GM18951 (cell line): ENCODE measurements at regions not wholly inside any gene's neighbourhood (a gene's known extent, or its start where the extent isn't known, plus 50 kb on each side); places are given as distances from the start of the nearest gene placed in this dataset.

ENCODE experiments used
- POLR2A ChIP-seq: IDR thresholded peaks from 4 replicates; pipeline ENCODE4 v1.6.1; 2011; ENCODE audit warnings: mild to moderate bottlenecking; ENCODE audit not compliant: insufficient read length, insufficient read depth; ENCODE audit errors: extremely low read depth
- in situ Hi-C: fragments of 300-500 bp; cut with MboI; formaldehyde crosslinking; loops from one replicate; pipeline ENCODE4 v1.12.0; 2022; ENCODE audit warnings: low sequenced_read_pairs, mixed read lengths, inconsistent platforms; ENCODE audit not compliant: unreplicated experiment

- TF ChIP-seq POLR2A, result no peak
- in situ Hi-C loops, result no loop called here
These were observed 166.9 kb upstream of the UMPS start for GRCh38 chr3:124563376-124563775.

DNA sequence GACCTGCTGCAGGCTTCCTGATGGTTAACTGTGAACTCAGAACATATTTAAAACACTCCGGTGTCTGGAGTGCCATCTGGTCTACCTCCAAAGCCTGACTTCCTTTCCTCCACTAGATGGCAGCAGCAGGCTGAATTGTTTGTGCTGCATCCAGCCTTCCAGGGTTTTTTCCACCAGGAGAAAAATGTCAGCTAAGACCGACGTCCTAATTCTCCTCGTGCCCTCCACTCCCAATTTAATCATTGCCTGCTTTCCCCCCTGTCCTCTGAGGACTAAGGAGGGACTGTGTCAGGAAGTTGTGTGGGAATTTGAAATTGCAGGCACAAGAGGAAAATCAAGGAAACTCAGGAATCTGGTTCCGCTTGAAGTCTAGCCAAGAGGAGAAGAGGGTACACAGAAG, 165.2 kb upstream of the UMPS start:
- no peak for TF ChIP-seq POLR2A
- in situ Hi-C loops, result no loop called here

GRCh38 chr3:124565551-124565950, 164.7 kb upstream of the UMPS start:
- in situ Hi-C loops, result no loop called here
- no peak for TF ChIP-seq POLR2A

DNA sequence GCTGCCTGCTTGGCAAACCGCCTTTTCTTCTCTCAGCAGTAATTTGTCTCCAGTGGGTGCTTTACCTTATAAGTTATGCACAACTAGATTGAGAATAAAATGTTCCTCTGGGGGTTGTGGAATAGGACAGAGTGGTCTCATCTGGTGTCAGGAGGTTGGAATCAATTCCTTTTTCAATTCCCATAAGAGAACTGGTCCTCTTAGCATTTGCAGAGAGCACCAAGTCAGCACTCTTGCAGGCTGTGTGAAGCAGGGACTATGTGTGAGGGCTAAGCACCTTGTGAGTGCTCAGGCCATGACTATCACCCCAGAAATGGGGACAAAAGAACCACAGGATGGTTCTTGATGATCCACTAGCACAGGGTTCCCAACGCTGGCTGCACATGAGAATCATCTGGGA, 163.6 kb upstream of the UMPS start:
- in situ Hi-C loops, result no loop called here
- TF ChIP-seq POLR2A, result no peak

GRCh38 chr3:124567179-124567578, 163.1 kb upstream of the UMPS start:
- in situ Hi-C loops, result no loop called here

DNA sequence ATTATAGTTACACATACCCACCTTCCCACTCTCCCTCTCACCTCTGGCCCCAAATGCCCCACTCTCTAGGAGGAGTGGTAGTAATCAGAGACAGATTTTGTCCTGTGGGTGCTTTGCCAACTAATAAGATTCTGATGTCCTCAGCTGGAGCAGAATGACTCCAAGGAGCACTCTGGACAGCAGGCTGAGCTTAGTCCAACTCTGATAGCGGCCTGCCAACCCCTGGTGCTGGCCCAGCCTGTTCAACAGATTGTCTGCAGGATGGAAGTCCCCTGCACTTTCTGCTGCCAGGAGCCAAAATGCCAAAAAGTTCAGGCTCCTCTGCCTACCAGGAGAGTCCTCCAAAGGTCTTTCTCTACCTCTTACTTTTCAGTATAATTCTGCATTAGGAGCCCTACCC, 160.5 kb upstream of the UMPS start:
- in situ Hi-C loops, result loop anchor here (5.0 kb wide), 1 partner anchor 123 kb away; no protein-coding TSS in a partner anchor
- TF ChIP-seq POLR2A, result no peak

More at GRCh38 chr3:124567179-124567578, 163.1 kb upstream of the UMPS start:
- TF ChIP-seq POLR2A, result no peak

DNA sequence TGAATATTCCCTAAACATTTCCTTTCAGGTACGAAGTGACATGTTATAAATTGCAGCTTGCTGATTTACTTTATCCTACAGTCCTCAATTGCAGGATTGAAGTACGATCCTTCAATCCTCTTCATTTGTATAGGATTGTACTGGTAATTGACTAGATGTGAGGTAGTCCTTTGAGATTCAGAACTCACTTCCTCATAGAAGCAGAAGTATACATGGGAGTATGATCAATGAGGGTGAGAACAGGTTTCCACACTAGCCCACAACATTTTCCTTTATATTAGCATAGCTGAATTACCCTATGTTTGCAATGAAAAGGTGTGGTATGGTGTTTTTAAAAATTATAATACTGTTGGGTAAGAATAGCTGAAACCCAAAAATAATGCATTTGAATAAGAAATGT, 160.0 kb upstream of the UMPS start:
- TF ChIP-seq POLR2A, result no peak
- in situ Hi-C loops, result loop anchor here (5.0 kb wide), 1 partner anchor 122 kb away; no protein-coding TSS in a partner anchor

DNA sequence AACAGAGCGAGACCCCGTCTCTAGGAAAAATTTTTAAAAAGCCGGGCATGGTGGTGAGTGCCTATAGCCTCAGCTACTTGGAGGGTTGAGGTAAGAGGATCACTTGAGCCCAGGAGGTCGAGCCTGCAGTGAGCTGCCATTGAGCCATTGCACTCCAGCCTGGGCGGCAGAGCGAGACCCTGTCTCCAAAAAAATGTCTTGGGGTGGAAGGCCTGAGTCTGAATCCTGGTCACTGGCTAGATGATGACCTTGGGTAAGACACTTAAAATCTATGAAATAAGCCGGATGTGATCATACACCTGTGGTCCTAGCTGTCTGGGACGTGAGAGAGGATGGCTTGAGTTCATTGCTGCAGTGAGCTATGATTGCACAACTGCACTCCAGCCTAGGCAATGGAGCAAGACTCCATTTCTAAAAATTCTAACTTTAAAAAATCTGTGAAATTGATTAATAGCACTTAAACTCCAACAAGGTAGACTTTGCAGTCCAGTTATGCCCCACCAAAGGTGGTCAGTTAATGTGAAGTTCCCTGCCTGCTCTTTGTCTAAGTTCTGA, 157.3 kb upstream of the UMPS start:
- in situ Hi-C loops, result loop anchor here (5.0 kb wide), 1 partner anchor 119 kb away; no protein-coding TSS in a partner anchor
- no peak for TF ChIP-seq POLR2A

DNA sequence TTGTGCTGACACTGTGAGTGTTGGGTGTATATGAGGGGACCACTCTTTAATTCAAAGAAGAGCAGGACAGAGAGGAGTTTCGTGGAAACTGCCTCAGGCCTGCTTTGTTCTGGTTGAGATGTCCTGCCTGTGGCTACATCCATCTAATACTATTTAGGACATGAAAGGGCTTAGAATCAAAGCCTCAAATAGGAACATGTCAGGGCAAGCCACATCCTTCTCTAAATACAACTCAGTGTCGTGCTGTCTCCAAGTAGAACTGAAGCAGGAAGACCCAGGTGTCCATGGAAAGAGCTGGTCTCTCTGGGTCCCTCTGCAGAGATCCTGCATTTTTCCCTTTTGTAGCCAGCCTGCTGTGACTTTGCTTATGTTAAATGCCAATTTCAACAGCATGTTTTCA, 156.2 kb upstream of the UMPS start:
- in situ Hi-C loops, result loop anchor here (5.0 kb wide), 1 partner anchor 118 kb away; no protein-coding TSS in a partner anchor
- TF ChIP-seq POLR2A, result no peak

DNA sequence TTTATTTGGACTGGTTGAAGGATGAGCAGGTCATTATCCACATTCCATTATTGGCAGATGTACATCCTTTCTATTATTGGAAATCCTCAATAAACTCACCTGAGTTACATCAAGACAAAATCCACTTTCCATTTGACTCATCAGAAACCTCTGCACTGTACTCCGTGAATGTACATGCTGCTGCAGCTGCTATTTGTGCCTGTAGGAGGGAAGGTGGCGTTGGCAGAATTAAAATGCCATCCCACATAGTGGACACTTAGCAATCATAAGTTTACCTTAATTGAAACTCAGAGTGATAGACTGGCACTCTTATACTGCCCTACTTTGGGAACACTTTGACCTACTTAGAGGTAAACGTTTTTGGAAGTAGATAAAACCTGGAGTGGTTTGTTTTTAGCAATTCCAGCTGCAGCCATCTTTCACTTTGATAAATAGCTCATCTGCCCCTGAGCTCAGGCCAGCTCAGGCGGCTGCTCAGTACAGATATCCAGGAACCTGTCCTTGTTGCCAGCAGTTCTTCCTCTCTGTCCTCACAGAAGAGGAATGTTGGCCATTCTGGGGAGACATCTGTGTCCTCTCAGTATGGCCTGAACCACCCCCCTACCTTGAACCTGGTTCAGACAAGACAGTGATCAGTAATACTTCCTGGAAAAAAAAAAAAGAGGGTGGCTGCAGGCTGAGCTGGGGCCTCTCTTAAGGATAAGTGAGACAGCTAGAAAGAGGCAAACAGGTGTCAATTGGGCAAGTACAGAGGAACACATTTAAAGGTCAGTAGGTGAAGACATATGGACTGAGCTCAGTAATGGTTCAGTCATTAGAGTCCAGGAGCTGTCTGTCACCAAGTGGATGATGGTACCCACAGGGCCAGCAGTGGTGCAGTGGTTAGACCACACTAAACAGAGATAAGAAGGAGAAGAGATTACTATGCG, 153.4 kb upstream of the UMPS start:
- TF ChIP-seq POLR2A, result no peak
- in situ Hi-C loops, result no loop called here

DNA sequence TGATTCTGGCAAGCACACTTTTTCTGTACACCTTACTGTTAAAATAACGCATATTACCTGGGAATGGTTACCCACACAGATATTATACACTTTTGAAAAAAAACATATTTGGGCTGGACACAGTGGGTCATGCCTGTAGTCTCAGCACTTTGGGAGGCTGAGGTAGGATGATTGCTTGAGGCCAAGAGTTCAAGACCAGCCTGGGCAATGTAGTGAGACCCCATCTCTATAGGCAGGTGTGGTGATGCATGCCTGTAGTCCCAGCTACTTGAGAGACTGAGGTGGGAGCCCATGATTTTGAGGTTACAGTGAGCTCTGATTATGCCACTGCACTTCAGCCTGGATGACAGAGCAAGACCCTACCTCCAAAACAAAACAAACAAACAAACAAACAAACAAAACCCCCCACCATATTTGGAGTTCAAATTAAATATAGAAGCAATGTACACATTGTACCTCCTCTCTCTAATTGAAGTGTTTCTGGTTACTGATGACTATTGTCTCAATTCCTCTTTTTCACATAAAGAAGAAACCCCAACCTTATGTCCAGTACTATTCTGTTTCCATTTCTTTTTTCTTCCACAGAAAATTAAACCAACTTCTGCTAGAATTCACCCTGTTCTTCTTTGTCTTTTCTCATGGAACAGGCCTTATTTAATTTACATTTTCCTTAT, 152.6 kb upstream of the UMPS start:
- in situ Hi-C loops, result no loop called here
- TF ChIP-seq POLR2A, result no peak

- no peak for TF ChIP-seq POLR2A
- in situ Hi-C loops, result no loop called here
These were observed 150.6 kb upstream of the UMPS start for GRCh38 chr3:124579641-124580040.

- in situ Hi-C loops, result no loop called here
- no peak for TF ChIP-seq POLR2A
These were observed 148.1 kb upstream of the UMPS start for GRCh38 chr3:124582196-124582595.
